ENCODE measurements at regions not wholly inside any gene's neighbourhood (a gene's known extent, or its start where the extent isn't known, plus 50 kb on each side); places are given as distances from the start of the nearest gene placed in this dataset.

DNA sequence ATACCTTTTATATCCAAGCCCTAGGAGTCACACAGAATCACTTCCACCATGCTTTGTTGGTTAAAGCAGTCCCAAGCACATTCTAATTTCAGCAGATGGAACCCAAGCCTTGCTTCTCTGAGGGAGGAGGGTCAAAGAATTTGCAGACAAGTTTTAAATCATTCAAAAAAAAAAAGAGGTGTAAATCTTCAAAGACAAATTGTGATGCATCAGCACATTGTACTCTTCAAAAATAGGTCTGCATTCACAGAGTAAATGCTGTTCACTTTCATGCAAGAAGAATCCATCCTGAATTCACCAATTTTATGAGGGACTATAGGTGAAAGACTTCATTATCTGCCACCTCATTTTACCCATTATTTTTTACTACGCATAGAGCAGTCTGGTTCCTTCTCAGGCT lies 321.8 kb upstream of the PRDM1 start:
- no peak for DNase-seq (ENCODE audit: low spot score)

- no peak for DNase-seq (ENCODE audit: low spot score)
Measured at GRCh38 chr6:105763866-105764265, 322.3 kb upstream of the PRDM1 start.

- no peak for DNase-seq (ENCODE audit: low spot score)
Measured at GRCh38 chr6:105760746-105761145, 325.4 kb upstream of the PRDM1 start.

DNA sequence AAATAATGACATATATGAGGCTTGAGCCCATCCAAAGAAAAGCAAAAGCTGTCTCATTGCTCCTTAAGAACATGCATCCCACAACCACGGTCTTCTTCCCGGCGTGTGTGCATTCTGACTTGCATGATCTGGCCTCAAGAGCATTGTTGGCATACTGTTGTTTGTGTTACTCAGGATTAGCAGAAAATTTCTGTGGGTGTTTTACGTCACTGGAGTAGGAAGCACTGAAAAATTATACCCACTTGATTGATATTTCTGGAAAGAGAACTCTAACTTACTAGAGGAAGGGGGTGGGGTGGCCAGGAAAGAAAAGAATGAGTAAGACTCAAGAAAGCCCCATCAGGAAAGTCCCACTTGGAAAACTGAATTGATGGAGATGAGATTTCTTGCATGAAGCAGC lies 326.2 kb upstream of the PRDM1 start:
- DNase-seq (ENCODE audit: low spot score): no peak

- DNase-seq (ENCODE audit: low spot score): no peak
Measured at GRCh38 chr6:105759015-105759414, 327.1 kb upstream of the PRDM1 start.

DNA sequence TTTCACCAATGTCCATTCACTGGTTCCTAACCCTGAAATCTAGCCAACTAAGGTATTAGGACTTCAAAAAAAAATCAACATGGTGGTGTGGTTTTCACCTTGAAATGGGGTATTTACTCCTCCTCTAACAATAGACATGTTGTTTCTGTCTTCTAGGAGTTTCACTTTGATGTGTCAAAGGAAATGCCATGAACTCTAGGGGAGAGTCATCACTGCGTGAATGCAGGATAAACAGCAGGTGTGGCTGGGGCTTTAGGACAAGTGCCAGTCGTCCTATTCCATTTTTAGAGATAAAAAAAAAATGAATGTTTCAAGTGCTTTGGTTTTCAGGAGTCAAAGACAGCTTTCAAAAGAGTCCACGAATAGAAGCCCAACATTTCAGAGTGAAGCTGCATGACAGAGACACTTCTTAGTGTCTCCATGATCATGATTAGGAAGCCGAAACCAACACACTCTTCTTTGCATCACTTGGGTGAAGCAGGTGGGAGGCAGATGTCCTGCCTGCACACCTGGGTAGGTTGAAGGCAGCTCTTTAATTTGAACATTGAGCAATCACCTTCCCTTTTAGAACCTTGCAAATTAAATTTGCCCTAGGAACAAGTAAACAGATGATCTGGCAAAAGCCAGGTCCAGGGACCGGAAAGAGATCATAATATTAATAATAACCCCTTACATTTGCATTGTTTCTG lies 328.5 kb upstream of the PRDM1 start:
- DNase-seq (ENCODE audit: low spot score): no peak

GRCh38 chr6:105755885-105756284 lies 330.3 kb upstream of the PRDM1 start:
- DNase-seq (ENCODE audit: low spot score): no peak

DNA sequence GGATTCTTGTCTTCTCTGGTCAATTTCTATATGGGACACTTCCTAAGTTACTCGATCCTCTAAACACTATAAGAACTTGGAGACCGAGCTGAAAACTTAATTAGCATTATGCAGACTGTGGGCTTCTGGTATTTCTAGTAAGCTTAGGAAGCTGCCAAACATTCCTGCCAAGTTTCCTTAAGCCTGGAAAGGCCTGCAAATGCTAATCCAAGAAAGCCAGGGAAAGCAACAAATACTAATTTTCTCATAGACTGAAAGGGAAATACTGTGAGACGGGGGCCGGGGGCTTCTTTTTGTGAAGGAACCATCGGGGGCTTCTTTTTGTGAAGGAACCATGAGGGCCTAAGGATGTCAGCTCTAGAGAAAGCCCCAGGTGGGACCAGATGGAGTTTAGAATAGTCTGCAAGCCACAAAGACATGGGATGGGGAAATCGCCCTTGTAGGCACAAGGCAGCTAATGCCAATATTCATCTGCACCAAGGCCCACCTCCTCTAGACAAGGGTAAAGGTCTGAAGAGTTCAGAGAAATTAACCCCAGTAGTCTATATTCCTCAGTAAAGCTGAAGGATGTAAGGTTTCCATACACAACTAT lies 332.4 kb upstream of the PRDM1 start:
- DNase-seq (ENCODE audit: low spot score): no peak

GRCh38 chr6:105753207-105753606 lies 332.9 kb upstream of the PRDM1 start:
- DNase-seq (ENCODE audit: low spot score): no peak

- DNase-seq (ENCODE audit: low spot score): no peak
Measured at GRCh38 chr6:105750089-105750488, 336.0 kb upstream of the PRDM1 start.

DNA sequence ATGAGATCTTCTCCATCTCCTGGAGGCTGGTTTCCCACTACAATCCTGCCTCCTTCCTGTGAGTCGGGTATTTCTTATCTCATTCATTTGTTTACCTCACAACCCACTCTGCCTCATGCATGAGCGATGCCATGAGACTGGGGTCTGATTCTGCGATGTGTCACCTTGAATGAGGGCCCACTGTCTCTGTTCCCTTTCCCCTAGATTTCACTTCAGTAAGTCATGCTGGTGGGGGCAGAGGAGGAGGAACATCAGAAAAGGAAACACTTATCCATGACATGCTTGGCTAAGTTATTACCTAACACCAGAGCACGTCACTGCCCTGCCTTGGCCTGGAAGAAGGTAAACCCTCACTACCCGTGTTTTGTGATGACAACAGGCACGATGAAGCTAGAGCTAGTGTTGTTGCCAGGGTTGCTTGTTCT lies 337.4 kb upstream of the PRDM1 start:
- no peak for DNase-seq (ENCODE audit: low spot score)

DNA sequence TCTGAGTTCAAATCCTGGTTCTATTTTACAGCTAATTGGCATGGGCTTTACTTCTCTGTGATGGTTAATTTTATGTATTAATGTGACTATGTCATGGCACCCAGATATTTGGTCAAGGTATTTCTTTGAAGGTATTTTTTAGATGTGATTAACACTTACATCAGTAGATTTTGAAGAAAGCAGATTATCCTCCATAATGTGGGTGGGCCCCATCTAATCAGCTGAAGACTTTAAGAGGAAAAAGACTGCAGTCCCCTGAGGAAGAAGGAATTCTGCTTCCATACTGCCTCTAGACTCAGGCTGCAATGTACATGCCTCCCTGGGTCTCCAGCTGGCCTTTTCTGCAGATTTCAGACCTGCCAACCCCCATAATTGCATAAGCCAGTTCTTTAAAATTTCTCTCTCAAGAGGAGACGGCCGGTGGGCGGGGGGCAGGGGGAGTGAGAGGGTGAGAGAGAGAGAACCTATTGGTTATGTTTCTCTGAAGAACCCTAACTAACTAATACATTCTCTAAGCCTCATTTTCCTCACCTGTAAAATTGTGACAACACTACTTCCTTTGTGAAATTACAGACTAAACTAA lies 338.2 kb upstream of the PRDM1 start:
- no peak for DNase-seq (ENCODE audit: low spot score)

- DNase-seq (ENCODE audit: low spot score): no peak
Measured at GRCh38 chr6:105746509-105746908, 339.6 kb upstream of the PRDM1 start.

DNA sequence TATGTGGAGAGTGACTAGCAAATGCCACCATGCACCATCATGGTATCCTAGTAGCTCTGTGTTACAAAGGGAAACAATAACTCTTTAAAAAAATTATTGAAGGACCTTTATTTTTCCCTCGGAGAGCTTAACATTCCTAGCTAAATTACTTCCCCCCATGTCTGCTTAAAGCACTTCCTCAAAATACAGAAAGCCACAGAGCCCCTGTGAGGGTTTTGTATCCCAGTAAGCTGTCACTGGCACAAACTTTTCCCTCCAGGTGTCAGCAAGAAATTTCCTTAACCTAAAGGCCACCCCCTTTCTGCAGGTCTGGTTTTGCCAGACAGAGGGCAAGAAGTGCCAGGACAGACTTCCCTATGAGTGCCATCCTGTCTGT lies 340.0 kb upstream of the PRDM1 start:
- no peak for DNase-seq (ENCODE audit: low spot score)

- no peak for DNase-seq (ENCODE audit: low spot score)
Measured at GRCh38 chr6:105745464-105746129, 340.5 kb upstream of the PRDM1 start.

GRCh38 chr6:105744815-105745214 lies 341.3 kb upstream of the PRDM1 start:
- no peak for DNase-seq (ENCODE audit: low spot score)

DNA sequence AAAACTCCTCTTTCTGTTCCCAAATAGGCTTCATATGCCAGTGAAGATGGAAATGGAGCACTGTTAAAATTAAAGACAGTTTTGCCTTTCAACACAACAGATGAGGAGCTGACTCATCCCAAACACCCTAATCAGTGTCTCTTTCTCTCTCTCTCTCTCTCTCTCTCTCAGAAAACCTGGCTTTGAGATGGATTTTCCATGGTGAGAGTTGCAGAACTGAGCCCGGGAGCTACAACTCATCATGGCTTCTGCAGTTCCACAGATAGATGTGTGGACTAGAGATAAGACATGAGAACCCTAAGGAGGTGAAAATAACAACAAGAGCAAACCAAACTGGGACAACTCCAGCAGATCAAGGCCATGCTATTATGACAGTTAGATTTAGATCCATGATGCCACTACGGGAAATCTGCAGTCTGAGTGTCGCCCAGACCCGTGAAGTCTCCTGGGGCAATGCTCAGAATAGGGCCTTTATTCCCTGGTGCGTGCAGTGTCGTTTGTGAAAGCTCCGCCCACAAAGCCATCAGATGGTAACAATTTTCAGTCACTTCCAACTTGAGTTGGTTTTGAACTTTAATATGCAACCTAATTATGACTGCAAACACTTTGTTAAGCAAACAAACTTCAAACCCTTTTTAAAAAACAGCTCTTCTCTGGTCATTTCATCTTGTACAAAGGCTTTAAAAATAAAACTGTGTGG lies 338.2 kb upstream of the PREP start:
- no peak for DNase-seq (ENCODE audit: low spot score)

DNA sequence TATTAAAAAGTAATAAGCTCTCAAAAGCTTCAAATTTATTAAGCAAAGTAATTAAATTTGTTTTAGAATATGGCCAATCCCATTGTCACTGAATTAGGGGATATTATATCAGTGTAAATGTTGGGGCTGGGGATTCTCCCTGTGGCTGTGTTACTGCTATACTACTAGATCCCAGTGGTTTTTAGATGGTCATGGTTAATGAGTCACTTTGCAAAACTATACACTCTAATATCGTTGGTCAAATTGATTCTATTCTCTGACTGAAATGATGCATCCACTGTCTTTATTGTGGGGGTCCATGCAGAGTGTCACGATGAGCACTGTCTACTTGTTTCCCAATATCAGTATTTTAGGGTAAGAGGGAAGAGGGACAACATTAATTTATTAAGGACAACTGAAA lies 336.9 kb upstream of the PREP start:
- no peak for DNase-seq (ENCODE audit: low spot score)

DNA sequence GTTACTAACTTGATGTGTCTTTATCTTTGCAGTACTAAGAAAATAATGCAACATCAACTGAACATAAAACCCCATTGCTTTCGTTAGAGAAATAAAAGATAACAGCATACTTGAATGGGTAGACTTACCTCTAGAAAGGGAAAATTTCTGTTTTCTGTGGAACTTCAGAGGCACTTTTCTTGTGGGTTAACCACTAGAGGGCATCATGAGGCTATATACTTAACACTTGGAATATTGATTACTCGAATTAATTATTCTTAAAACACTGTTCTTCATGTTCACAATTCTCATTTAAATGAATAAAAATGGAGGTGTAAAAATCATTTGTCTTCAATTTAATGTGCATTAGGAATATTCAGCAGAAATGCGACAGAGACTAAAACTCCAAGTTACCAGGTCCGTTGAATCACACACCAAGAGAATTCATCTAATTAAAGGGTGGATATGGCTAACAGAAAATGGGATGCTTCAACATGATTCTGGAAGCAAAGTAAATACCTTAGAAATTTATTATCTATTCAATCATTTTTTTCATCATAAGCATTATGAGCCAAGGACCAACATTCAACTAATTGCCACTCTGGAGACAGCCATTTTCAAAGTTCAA lies 330.8 kb upstream of the PREP start:
- DNase-seq (ENCODE audit: low spot score): no peak

GRCh38 chr6:105728995-105729394 lies 326.1 kb upstream of the PREP start:
- no peak for DNase-seq (ENCODE audit: low spot score)

- DNase-seq (ENCODE audit: low spot score): no peak
Measured at GRCh38 chr6:105726902-105727655, 324.2 kb upstream of the PREP start.

DNA sequence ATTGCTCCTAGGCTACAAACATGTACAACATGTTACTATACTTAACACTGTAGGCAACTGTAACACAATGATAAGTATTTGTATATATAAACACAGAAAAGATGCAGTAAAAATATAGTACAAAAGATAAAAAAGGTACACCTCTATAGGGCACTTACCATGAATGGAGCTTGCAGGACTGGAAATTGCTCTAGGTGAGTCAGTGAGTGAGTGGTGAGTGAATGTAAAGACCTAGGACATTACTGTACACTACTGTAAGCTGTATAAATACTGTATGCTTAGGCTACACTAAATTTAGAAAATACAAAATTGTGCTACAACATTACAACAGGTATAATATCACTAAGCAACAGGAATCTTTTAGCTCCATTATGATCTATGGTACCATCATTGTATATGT lies 312.0 kb upstream of the PREP start:
- no peak for DNase-seq (ENCODE audit: low spot score)
